ENCODE measurements at regions not wholly inside any gene's neighbourhood (a gene's known extent, or its start where the extent isn't known, plus 50 kb on each side); places are given as distances from the start of the nearest gene placed in this dataset.
"Not testable (repeated sequence)": the region's sequence is repeated elsewhere in the genome, so short reads cannot be mapped to it uniquely, and the experiment has no call there.

GRCh38 chr6:82619573-82619972 is 256.0 kb downstream of the TPBG start:
- TF ChIP-seq CTCF (IDR thresholded peaks at IDR 0.05) (no peak), POLR2A (IDR thresholded peaks at IDR 0.05) (no peak)
- no peak for DNase-seq
- Histone ChIP-seq H3K4me3 (no peak overlapping the region), H3K9me3 (no peaks in the 10 kb centered on the region), H3K36me3 (no peaks in the 10 kb centered on the region), H3K27me3 (no peaks in the 10 kb centered on the region), H3K4me1 (no peaks in the 10 kb centered on the region), H3K27ac (no peak overlapping the region)

- H3K36me3 ChIP-seq, result no peaks in the 10 kb centered on the region
- H3K9me3 ChIP-seq, result no peaks in the 10 kb centered on the region
- TF ChIP-seq POLR2A (IDR thresholded peaks at IDR 0.05) (no peak), CTCF (IDR thresholded peaks at IDR 0.05) (no peak)
- H3K27me3 ChIP-seq, result no peaks in the 10 kb centered on the region
- H3K4me1 ChIP-seq, result no peaks in the 10 kb centered on the region
- no peak overlapping the region for H3K27ac ChIP-seq
- no peak for DNase-seq
- no peak overlapping the region for H3K4me3 ChIP-seq
These were observed 258.8 kb downstream of the TPBG start for GRCh38 chr6:82622461-82622860.

- no peaks in the 10 kb centered on the region for H3K9me3 ChIP-seq
- TF ChIP-seq CTCF (IDR thresholded peaks at IDR 0.05) (no peak), POLR2A (IDR thresholded peaks at IDR 0.05) (no peak)
- no peaks in the 10 kb centered on the region for H3K27me3 ChIP-seq
- DNase-seq, result no peak
- H3K27ac ChIP-seq, result no peak overlapping the region
- no peaks in the 10 kb centered on the region for H3K36me3 ChIP-seq
- H3K4me3 ChIP-seq, result no peak overlapping the region
- H3K4me1 ChIP-seq, result no peaks in the 10 kb centered on the region
These were observed 260.6 kb downstream of the TPBG start for GRCh38 chr6:82624251-82624650.

- not testable (repeated sequence) for DNase-seq, H3K36me3 ChIP-seq, H3K9me3 ChIP-seq, H3K4me1 ChIP-seq, H3K4me3 ChIP-seq, H3K27ac ChIP-seq, H3K27me3 ChIP-seq
These were observed 263.3 kb downstream of the TPBG start for GRCh38 chr6:82626946-82627345.

GRCh38 chr6:82629921-82630320 is 266.3 kb downstream of the TPBG start:
- no peaks in the 10 kb centered on the region for H3K36me3 ChIP-seq
- H3K27me3 ChIP-seq, result no peaks in the 10 kb centered on the region
- no peak overlapping the region for H3K4me3 ChIP-seq
- no peak for DNase-seq
- H3K27ac ChIP-seq, result no peak overlapping the region
- H3K9me3 ChIP-seq, result no peaks in the 10 kb centered on the region
- no peaks in the 10 kb centered on the region for H3K4me1 ChIP-seq
- no peak for TF ChIP-seq POLR2A (IDR thresholded peaks at IDR 0.05)
- no peak for TF ChIP-seq CTCF (IDR thresholded peaks at IDR 0.05)

- H3K27me3 ChIP-seq, result no peaks in the 10 kb centered on the region
- H3K9me3 ChIP-seq, result no peaks in the 10 kb centered on the region
- H3K4me3 ChIP-seq, result no peak overlapping the region
- H3K4me1 ChIP-seq, result no peaks in the 10 kb centered on the region
- DNase-seq, result no peak
- no peak for TF ChIP-seq POLR2A (IDR thresholded peaks at IDR 0.05)
- H3K36me3 ChIP-seq, result no peaks in the 10 kb centered on the region
- no peak overlapping the region for H3K27ac ChIP-seq
These were observed 278.1 kb downstream of the TPBG start for GRCh38 chr6:82641677-82642076.

- TF ChIP-seq CTCF (IDR thresholded peaks at IDR 0.05) (no peak), POLR2A (IDR thresholded peaks at IDR 0.05) (no peak)
- no peaks in the 10 kb centered on the region for H3K27me3 ChIP-seq
- no peaks in the 10 kb centered on the region for H3K36me3 ChIP-seq
- no peaks in the 10 kb centered on the region for H3K9me3 ChIP-seq
- no peak overlapping the region for H3K27ac ChIP-seq
- DNase-seq, result no peak
- H3K4me3 ChIP-seq, result no peak overlapping the region
- H3K4me1 ChIP-seq, result no peaks in the 10 kb centered on the region
These were observed 282.1 kb downstream of the TPBG start for GRCh38 chr6:82645536-82646230.
